NCI-H2107 treated with DMSO at 0.1 percent for 48 hours (cell line): ENCODE measurements at regions not wholly inside any gene's neighbourhood (a gene's known extent, or its start where the extent isn't known, plus 50 kb on each side); places are given as distances from the start of the nearest gene placed in this dataset.
A peak's percentile ranks its signal among the peaks of the same experiment; 100 is the strongest.
"Not testable (repeated sequence)": the region's sequence is repeated elsewhere in the genome, so short reads cannot be mapped to it uniquely, and the experiment has no call there.

Experiments used
- DNase-seq: peaks from one replicate; lab custom pipeline; 2025; ENCODE audit not compliant: unreplicated experiment; lab: John Stamatoyannopoulos, UW

DNA sequence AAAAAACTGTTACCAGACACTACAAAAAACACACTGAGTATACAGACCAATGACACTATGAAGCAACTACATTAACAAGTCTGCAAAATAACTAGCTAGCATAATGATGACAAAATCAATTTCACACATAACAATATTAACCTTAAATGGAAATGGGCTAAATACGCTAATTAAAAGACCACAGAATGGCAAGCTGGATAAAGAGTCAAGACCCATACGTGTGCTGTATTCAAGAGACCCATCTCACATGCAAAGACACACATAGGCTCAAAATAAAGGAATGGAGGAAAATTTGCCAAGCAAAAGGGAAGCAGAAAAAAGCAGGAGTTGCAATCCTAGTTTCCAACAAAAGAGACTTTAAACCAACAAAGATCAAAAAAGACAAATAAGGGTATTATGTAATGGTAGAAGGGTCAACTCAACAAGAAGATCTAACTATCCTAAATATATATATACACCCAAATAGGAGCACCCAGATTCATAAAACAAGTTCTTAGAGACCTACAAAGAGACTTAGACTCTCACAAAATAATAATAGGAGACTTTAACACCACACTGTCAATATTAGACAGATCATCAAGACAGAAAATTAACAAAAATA lies 158.6 kb downstream of the ALDH8A1 start:
- DNase-seq: not testable (repeated sequence)

- DNase-seq: no peak
Measured at GRCh38 chr6:134787261-134787877, 162.5 kb downstream of the ALDH8A1 start.

GRCh38 chr6:134784336-134784735 lies 165.6 kb downstream of the ALDH8A1 start:
- DNase-seq: no peak

GRCh38 chr6:134778431-134778830 lies 171.5 kb downstream of the ALDH8A1 start:
- DNase-seq: no peak

GRCh38 chr6:134774201-134774638 lies 175.7 kb downstream of the ALDH8A1 start:
- peak; percentile 10 for DNase-seq

DNA sequence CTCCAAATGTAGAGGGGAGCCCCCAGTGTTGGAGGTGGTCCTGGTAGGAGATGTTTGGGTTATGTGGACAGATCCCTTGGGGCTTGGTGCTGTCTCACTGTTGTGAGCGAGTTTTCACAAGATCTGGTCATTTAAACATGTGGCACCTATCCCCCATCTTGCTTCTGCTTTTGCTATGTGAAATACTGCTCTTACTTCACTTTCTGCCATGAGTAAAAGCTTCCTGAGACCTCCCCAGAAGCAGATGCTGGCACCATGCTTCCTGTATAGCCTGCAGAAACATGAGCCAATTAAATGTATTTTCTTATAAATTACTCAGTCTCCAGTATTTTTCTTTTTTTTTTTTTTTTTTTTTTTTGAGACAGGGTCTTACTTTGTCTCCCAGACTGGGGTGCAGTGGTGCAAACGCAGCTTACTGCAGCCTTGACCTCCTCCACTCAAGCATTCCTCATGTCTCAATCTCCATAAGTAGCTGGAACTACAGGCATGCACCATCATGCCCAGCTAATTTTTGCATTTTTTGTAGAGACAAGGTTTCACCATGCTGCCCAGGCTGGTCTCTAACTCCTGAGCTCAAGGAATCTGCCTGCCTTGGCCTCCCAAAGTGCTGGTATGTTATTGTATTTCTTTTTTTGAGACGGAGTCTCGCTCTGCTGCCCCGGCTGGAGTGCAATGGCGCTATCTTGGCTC lies 177.1 kb downstream of the ALDH8A1 start:
- no peak for DNase-seq

DNA sequence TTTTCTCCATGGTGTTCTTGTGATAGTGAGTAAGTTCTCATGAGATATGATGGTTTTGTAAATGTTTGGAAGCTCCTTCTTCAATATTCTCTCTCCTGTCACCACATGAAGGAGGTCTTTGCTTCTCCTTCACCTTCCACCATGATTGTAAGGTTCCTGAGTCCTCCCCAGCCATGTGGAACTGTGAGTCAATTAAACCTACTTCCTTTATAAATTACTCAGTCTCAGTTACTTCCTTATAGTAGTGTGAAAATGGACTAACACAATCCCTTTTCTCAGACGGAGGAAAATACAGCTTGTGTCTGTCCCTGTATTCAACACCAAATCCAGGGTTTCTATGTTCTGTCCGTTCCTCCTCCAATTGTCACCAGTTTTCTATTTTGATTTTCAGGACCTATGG lies 181.0 kb downstream of the ALDH8A1 start:
- no peak for DNase-seq

- no peak for DNase-seq
Measured at GRCh38 chr6:134766497-134766896, 183.4 kb downstream of the ALDH8A1 start.

- DNase-seq: no peak
Measured at GRCh38 chr6:134764741-134765140, 185.2 kb downstream of the ALDH8A1 start.

DNA sequence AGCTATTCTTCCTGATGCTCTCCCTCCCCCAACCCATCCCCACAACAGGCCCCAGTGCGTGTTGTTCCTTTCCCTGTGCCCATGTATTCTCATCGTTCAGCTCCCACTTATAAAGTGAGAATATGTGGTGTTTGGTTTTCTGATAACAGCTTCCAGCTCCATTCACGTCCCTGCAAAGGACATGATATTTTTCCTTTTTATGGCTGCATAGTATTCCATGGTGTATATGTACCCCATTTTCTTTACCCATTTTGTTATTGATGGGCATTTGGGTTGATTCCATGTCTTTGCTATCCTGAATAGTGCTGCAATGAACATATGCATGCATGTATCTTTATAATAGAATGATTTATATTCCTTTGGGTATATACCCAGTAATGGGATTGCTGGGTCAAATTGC lies 186.3 kb downstream of the ALDH8A1 start:
- DNase-seq: not testable (repeated sequence)

GRCh38 chr6:134758621-134759020 lies 191.3 kb downstream of the ALDH8A1 start:
- no peak for DNase-seq

DNA sequence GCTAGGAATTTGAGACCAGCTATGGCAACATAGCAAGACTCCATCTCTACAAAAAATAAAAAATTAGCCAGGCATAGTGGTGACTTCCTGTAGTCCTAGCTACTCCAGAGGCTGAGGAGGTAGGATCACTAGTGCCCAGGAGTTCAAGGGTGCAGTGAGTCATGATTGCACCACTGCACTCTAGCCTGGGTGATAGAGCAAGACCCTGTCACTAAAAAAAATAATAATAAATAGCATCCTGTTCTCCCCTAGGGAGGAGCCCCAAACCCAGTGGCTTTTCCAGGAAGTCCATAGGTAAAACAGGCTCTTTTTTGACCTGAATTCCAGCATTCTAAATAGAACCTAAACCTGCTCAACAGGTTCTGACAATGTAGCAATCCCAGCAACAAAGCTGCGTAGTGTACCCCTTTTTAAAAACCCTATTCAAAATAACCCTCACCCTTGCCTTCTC lies 192.0 kb downstream of the ALDH8A1 start:
- no peak for DNase-seq

- no peak for DNase-seq
Measured at GRCh38 chr6:134756374-134757025, 193.4 kb downstream of the ALDH8A1 start.

GRCh38 chr6:134754013-134754690 lies 195.7 kb downstream of the ALDH8A1 start:
- DNase-seq: no peak

GRCh38 chr6:134753001-134753400 lies 196.9 kb downstream of the ALDH8A1 start:
- no peak for DNase-seq

GRCh38 chr6:134752445-134752844 lies 197.5 kb downstream of the ALDH8A1 start:
- DNase-seq: no peak

GRCh38 chr6:134750669-134751068 lies 199.2 kb downstream of the ALDH8A1 start:
- no peak for DNase-seq

DNA sequence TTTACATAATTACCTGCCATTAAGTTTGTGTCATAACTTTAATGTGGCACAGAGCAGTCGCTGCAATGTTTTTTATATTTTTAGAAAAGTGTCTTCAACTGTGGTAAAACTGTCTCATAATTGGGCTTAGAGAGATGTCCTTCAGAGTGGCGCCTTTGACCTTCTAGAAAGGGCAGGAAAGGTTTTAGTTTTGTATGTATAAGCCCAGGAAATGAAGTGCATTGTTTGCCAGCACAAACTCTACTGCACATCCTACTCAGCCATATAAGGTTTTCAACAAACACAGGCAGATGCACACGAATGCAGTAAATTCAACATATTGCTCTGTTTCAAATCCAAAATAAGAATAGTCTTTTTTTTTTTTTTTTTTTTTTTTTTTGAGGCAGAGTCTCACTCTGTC lies 201.4 kb downstream of the ALDH8A1 start:
- DNase-seq: no peak

DNA sequence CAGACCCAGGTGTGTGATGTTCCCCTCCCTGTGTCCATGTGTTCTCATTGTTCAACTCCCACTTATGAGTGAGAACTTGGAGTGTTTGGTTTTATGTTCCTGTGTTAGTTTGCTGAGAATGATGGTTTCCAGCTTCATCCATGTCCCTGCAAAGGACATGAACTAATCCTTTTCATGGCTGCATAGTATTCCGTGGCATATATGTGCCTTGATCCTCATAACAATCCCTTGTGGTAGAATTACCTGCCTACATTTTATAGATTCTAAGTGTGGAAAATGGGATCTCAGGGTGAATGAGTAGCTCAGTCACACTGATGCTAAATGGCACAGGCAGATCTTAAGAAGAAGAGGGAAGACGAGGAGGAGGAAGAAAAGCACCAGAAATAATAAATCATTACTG lies 202.7 kb downstream of the ALDH8A1 start:
- not testable (repeated sequence) for DNase-seq

- no peak for DNase-seq
Measured at GRCh38 chr6:134746140-134746539, 203.8 kb downstream of the ALDH8A1 start.

- not testable (repeated sequence) for DNase-seq
Measured at GRCh38 chr6:134745192-134745591, 204.7 kb downstream of the ALDH8A1 start.
